WTC11 (cell line): ENCODE measurements at regions not wholly inside any gene's neighbourhood (a gene's known extent, or its start where the extent isn't known, plus 50 kb on each side); places are given as distances from the start of the nearest gene placed in this dataset.

Experiments used
- CTCF ChIP-seq: fragments of 200-600 bp; IDR thresholded peaks from 2 replicates; pipeline ENCODE4 v1.8.0; 2022; ENCODE audit warnings: antibody characterized with exemption
- E2F4 ChIP-seq: sonication (generic); formaldehyde crosslinking; IDR thresholded peaks from 2 replicates; pipeline ENCODE4 v1.8.1; 2022; ENCODE audit warnings: low read depth, mild to moderate bottlenecking, moderate library complexity, missing genetic modification reagents, borderline replicate concordance
- MAX ChIP-seq: sonication (generic); formaldehyde crosslinking; IDR thresholded peaks from 2 replicates; pipeline ENCODE4 v1.8.0; 2022; ENCODE audit warnings: mild to moderate bottlenecking, missing genetic modification reagents
- NFATC4 ChIP-seq: fragments of 250-450 bp; sonication (Bioruptor Pico); IDR thresholded peaks from 2 replicates; pipeline ENCODE4 v1.9.0; 2021; ENCODE audit warnings: mild to moderate bottlenecking
- ZBTB43 ChIP-seq: sonication (generic); formaldehyde crosslinking; IDR thresholded peaks from 2 replicates; pipeline ENCODE4 v1.8.1; 2023; ENCODE audit warnings: mild to moderate bottlenecking, missing genetic modification reagents
- ZNF317 ChIP-seq: sonication (generic); formaldehyde crosslinking; IDR thresholded peaks from 2 replicates; pipeline ENCODE4 v1.8.1; 2023; ENCODE audit warnings: low read depth, mild to moderate bottlenecking, moderate library complexity, missing genetic modification reagents, borderline replicate concordance

GRCh38 chr12:71036526-71036925, 116.0 kb upstream of the PTPRR start:
- TF ChIP-seq CTCF (no peak), NFATC4 (CRISPR knock-in tag) (no peak), ZBTB43 (CRISPR knock-in tag) (no peak), MAX (CRISPR knock-in tag) (no peak), ZNF317 (CRISPR knock-in tag) (no peak), E2F4 (CRISPR knock-in tag) (no peak)
